ENCODE measurements at regions not wholly inside any gene's neighbourhood (a gene's known extent, or its start where the extent isn't known, plus 50 kb on each side); places are given as distances from the start of the nearest gene placed in this dataset.

DNA sequence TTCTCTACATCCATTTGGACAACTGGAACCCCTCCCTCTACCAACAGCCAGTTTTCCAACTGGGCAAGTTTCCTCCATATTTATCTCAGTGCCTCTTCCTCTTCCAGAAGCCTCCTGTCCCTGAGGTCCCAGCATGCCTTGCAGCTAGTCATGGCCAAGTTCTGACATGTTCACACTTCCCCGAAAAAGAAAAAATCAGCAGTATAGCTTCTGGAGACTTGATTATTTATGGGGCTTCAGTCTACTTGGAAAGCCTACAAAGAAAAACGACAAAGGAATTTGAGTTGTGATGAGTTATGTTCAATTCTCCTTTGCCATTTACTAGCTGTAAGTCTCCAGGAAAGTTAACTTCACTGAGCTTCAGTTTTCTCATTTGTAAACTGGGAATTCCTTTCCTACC lies 406.5 kb downstream of the MAFB start:
- peaks cover 17% of the 10 kb centered on the region for H3K4me1 ChIP-seq (ENCODE audit: insufficient read depth)

GRCh38 chr20:40280616-40281015 lies 408.4 kb downstream of the MAFB start:
- Histone ChIP-seq H3K9ac (no peak overlapping the region), H3K9me3 (ENCODE audit: low read depth) (no peaks in the 10 kb centered on the region), H3K79me2 (ENCODE audit: insufficient read depth) (no peaks in the 10 kb centered on the region), H2AFZ (no peak overlapping the region), H3K9me2 (ENCODE audit: insufficient read depth) (no peaks in the 10 kb centered on the region; the same call in 1 of the 2 replicates), H3K36me3 (ENCODE audit: low read depth) (no peaks in the 10 kb centered on the region), H3K4me2 (ENCODE audit: unreplicated experiment) (no peak overlapping the region), H4K20me1 (ENCODE audit: insufficient read depth) (no peaks in the 10 kb centered on the region), H3F3A (ENCODE audit: insufficient read depth) (peaks cover 27% of the 10 kb centered on the region), H3K4me1 (ENCODE audit: insufficient read depth) (peaks cover 25% of the 10 kb centered on the region), H3K4me3 (no peak overlapping the region), H3K27ac (no peak overlapping the region), H3K27me3 (replicated peaks; ENCODE audit: insufficient read depth) (no peaks in the 10 kb centered on the region)
- in situ Hi-C loops (cut with MboI): no loop called here
- peak; percentile 23 for DNase-seq
- WGBS, 2 experiments (ENCODE audit: low coverage in 1 of 2, low lambda C conversion rate in 2 of 2, missing lambda C conversion rate in 2 of 2): 93% methylated on average over 4 of the region's 4 CpGs
- TF ChIP-seq EZH2phosphoT487 (IDR thresholded peaks at IDR 0.05; ENCODE audit: insufficient read depth, low read depth): no peak
- no peak for TF ChIP-seq EZH2 (IDR thresholded peaks at IDR 0.05; ENCODE audit: insufficient read depth, poor library complexity, severe bottlenecking)

More for the DNA sequence above, 406.5 kb downstream of the MAFB start:
- Histone ChIP-seq H3K9ac (no peak overlapping the region), H2AFZ (no peak overlapping the region), H3K79me2 (ENCODE audit: insufficient read depth) (no peaks in the 10 kb centered on the region), H3K27me3 (replicated peaks; ENCODE audit: insufficient read depth) (no peaks in the 10 kb centered on the region), H3K9me2 (ENCODE audit: insufficient read depth) (no peaks in the 10 kb centered on the region; the same call in 1 of the 2 replicates), H3K27ac (no peak overlapping the region), H4K20me1 (ENCODE audit: insufficient read depth) (no peaks in the 10 kb centered on the region), H3F3A (ENCODE audit: insufficient read depth) (peaks cover 27% of the 10 kb centered on the region), H3K9me3 (ENCODE audit: low read depth) (no peaks in the 10 kb centered on the region), H3K4me2 (ENCODE audit: unreplicated experiment) (no peak overlapping the region), H3K36me3 (ENCODE audit: low read depth) (no peaks in the 10 kb centered on the region), H3K4me3 (no peak overlapping the region)
- DNase-seq: no peak
- TF ChIP-seq EZH2 (IDR thresholded peaks at IDR 0.05; ENCODE audit: insufficient read depth, poor library complexity, severe bottlenecking) (no peak), EZH2phosphoT487 (IDR thresholded peaks at IDR 0.05; ENCODE audit: insufficient read depth, low read depth) (no peak)
- 12 to 26% methylated on average over 2 of the region's 2 CpGs for WGBS, 2 experiments (ENCODE audit: low coverage in 1 of 2, low lambda C conversion rate in 2 of 2, missing lambda C conversion rate in 2 of 2)
- in situ Hi-C loops (cut with MboI): no loop called here

- H3K4me1 ChIP-seq (ENCODE audit: insufficient read depth): peaks cover 25% of the 10 kb centered on the region
These were observed 409.6 kb downstream of the MAFB start for GRCh38 chr20:40279390-40279789.

GRCh38 chr20:40278673-40279072 lies 410.4 kb downstream of the MAFB start:
- no peaks in the 10 kb centered on the region; the same call in 1 of the 2 replicates for H3K9me2 ChIP-seq (ENCODE audit: insufficient read depth)
- peaks cover 25% of the 10 kb centered on the region for H3K4me1 ChIP-seq (ENCODE audit: insufficient read depth)
- no peak overlapping the region for H3K9ac ChIP-seq
- TF ChIP-seq EZH2 (IDR thresholded peaks at IDR 0.05; ENCODE audit: insufficient read depth, poor library complexity, severe bottlenecking): no peak
- no peak overlapping the region for H3K27ac ChIP-seq
- no peak overlapping the region for H3K4me2 ChIP-seq (ENCODE audit: unreplicated experiment)
- no peaks in the 10 kb centered on the region for H3K9me3 ChIP-seq (ENCODE audit: low read depth)
- H3K27me3 ChIP-seq (replicated peaks; ENCODE audit: insufficient read depth): no peaks in the 10 kb centered on the region
- H3F3A ChIP-seq (ENCODE audit: insufficient read depth): peaks cover 27% of the 10 kb centered on the region
- 92 to 96% methylated on average over 3 of the region's 3 CpGs for WGBS, 2 experiments (ENCODE audit: low coverage in 1 of 2, low lambda C conversion rate in 2 of 2, missing lambda C conversion rate in 2 of 2)
- in situ Hi-C loops (cut with MboI): no loop called here
- no peaks in the 10 kb centered on the region for H3K36me3 ChIP-seq (ENCODE audit: low read depth)
- no peak overlapping the region for H3K4me3 ChIP-seq
- H2AFZ ChIP-seq: no peak overlapping the region
- no peak for DNase-seq
- H3K79me2 ChIP-seq (ENCODE audit: insufficient read depth): no peaks in the 10 kb centered on the region
- H4K20me1 ChIP-seq (ENCODE audit: insufficient read depth): no peaks in the 10 kb centered on the region

More at GRCh38 chr20:40279390-40279789, 409.6 kb downstream of the MAFB start:
- Histone ChIP-seq H3K27ac (peak overlapping the region; percentile 37), H3K9ac (peak overlapping the region; percentile 23; the same call in 1 of the 2 replicates), H3K4me2 (ENCODE audit: unreplicated experiment) (peak overlapping the region; percentile 31), H3K9me3 (ENCODE audit: low read depth) (no peaks in the 10 kb centered on the region), H3F3A (ENCODE audit: insufficient read depth) (peaks cover 27% of the 10 kb centered on the region), H3K27me3 (replicated peaks; ENCODE audit: insufficient read depth) (no peaks in the 10 kb centered on the region), H3K79me2 (ENCODE audit: insufficient read depth) (no peaks in the 10 kb centered on the region), H4K20me1 (ENCODE audit: insufficient read depth) (no peaks in the 10 kb centered on the region), H3K9me2 (ENCODE audit: insufficient read depth) (no peaks in the 10 kb centered on the region; the same call in 1 of the 2 replicates), H3K4me3 (no peak overlapping the region), H3K36me3 (ENCODE audit: low read depth) (no peaks in the 10 kb centered on the region), H2AFZ (peak overlapping the region; percentile 55)
- 0 to 13% methylated on average over 1 of the region's 1 CpG for WGBS, 2 experiments (ENCODE audit: low coverage in 1 of 2, low lambda C conversion rate in 2 of 2, missing lambda C conversion rate in 2 of 2)
- DNase-seq: peak; percentile 92
- in situ Hi-C loops (cut with MboI): no loop called here
- TF ChIP-seq EZH2 (IDR thresholded peaks at IDR 0.05; ENCODE audit: insufficient read depth, poor library complexity, severe bottlenecking): no peak
- no peak for TF ChIP-seq EZH2phosphoT487 (IDR thresholded peaks at IDR 0.05; ENCODE audit: insufficient read depth, low read depth)

- Histone ChIP-seq H3K9me3 (ENCODE audit: low read depth) (no peaks in the 10 kb centered on the region), H3K27me3 (replicated peaks; ENCODE audit: insufficient read depth) (no peaks in the 10 kb centered on the region), H3K4me1 (ENCODE audit: insufficient read depth) (peaks cover 25% of the 10 kb centered on the region), H3K4me3 (no peak overlapping the region), H3K79me2 (ENCODE audit: insufficient read depth) (no peaks in the 10 kb centered on the region), H3K9me2 (ENCODE audit: insufficient read depth) (no peaks in the 10 kb centered on the region; the same call in 1 of the 2 replicates), H3F3A (ENCODE audit: insufficient read depth) (peaks cover 27% of the 10 kb centered on the region), H4K20me1 (ENCODE audit: insufficient read depth) (no peaks in the 10 kb centered on the region), H3K36me3 (ENCODE audit: low read depth) (no peaks in the 10 kb centered on the region), H3K27ac (no peak overlapping the region), H3K4me2 (ENCODE audit: unreplicated experiment) (no peak overlapping the region), H3K9ac (no peak overlapping the region), H2AFZ (no peak overlapping the region)
- WGBS, 2 experiments (ENCODE audit: low coverage in 1 of 2, low lambda C conversion rate in 2 of 2, missing lambda C conversion rate in 2 of 2): 20 to 32% methylated on average over 4 of the region's 4 CpGs
- in situ Hi-C loops (cut with MboI): no loop called here
- TF ChIP-seq EZH2phosphoT487 (IDR thresholded peaks at IDR 0.05; ENCODE audit: insufficient read depth, low read depth) (no peak), EZH2 (IDR thresholded peaks at IDR 0.05; ENCODE audit: insufficient read depth, poor library complexity, severe bottlenecking) (no peak)
- peak; percentile 30 for DNase-seq
These were observed 412.7 kb downstream of the MAFB start for GRCh38 chr20:40276301-40276700.
